OCI-LY1 (cell line): ENCODE measurements at regions not wholly inside any gene's neighbourhood (a gene's known extent, or its start where the extent isn't known, plus 50 kb on each side); places are given as distances from the start of the nearest gene placed in this dataset.

Experiments
- H2AFZ ChIP-seq: fragments of 200-600 bp; sonication (generic), shearing (Covaris generic); 2 replicates; pipeline ENCODE4 v1.6.0; 2014; ENCODE audit warnings: antibody characterized with exemption, mild to moderate bottlenecking, low read length
- H3F3A ChIP-seq: fragments of 200-600 bp; sonication (generic), shearing (Covaris generic); 2 replicates; pipeline ENCODE4 v1.6.0; 2014; ENCODE audit warnings: mild to moderate bottlenecking, antibody characterized with exemption, low read length, moderate library complexity; ENCODE audit not compliant: insufficient read depth
- H3K27ac ChIP-seq: fragments of 200-600 bp; sonication (generic); 2 replicates; pipeline ENCODE4 v1.5.1; 2014; ENCODE audit warnings: low read length, mixed run types, mild to moderate bottlenecking, low read depth; ENCODE audit not compliant: poor library complexity, severe bottlenecking
- H3K27me3 ChIP-seq: fragments of 200-600 bp; sonication (generic); 2 replicates; pipeline ENCODE4 v1.6.0; 2014; ENCODE audit warnings: antibody characterized with exemption, mild to moderate bottlenecking, low read length, moderate library complexity; ENCODE audit not compliant: insufficient read depth
- H3K36me3 ChIP-seq: fragments of 200-600 bp; sonication (generic); 2 replicates; pipeline ENCODE4 v1.6.1; 2014; ENCODE audit warnings: mild to moderate bottlenecking, antibody characterized with exemption, low read length, moderate library complexity, mixed read lengths; ENCODE audit not compliant: insufficient read depth
- H3K4me1 ChIP-seq: fragments of 200-600 bp; sonication (generic); 2 replicates; pipeline ENCODE4 v1.5.1; 2014; ENCODE audit warnings: mild to moderate bottlenecking, low read length, moderate library complexity; ENCODE audit not compliant: insufficient read depth, severe bottlenecking
- H3K4me2 ChIP-seq: fragments of 200-600 bp; sonication (generic), shearing (Covaris generic); 2 replicates; pipeline ENCODE4 v1.6.1; 2014; ENCODE audit warnings: low read length
- H3K4me3 ChIP-seq: fragments of 200-600 bp; sonication (generic); 2 replicates; pipeline ENCODE4 v1.5.1; 2014; ENCODE audit warnings: low read length, low read depth, mild to moderate bottlenecking, mixed read lengths; ENCODE audit not compliant: poor library complexity, severe bottlenecking
- H3K79me2 ChIP-seq: fragments of 200-600 bp; shearing (Covaris generic); 2 replicates; pipeline ENCODE4 v1.6.1; 2016; ENCODE audit warnings: mixed run types, low read length, mixed read lengths; ENCODE audit not compliant: insufficient read depth
- H3K9ac ChIP-seq: fragments of 200-600 bp; sonication (generic), shearing (Covaris generic); 2 replicates; pipeline ENCODE4 v1.6.1; 2014; ENCODE audit warnings: mild to moderate bottlenecking, low read length, mixed read lengths
- H3K9me2 ChIP-seq: fragments of 200-600 bp; sonication (generic), shearing (Covaris generic); 2 replicates; pipeline ENCODE4 v1.6.1; 2014; ENCODE audit warnings: low read depth, mild to moderate bottlenecking, low read length, mixed read lengths
- H3K9me3 ChIP-seq: fragments of 200-600 bp; shearing (Covaris generic); 2 replicates; pipeline ENCODE4 v1.6.1; 2014; ENCODE audit warnings: low read length, mixed read lengths
- H4K20me1 ChIP-seq: fragments of 200-600 bp; sonication (generic), shearing (Covaris generic); 2 replicates; pipeline ENCODE4 v1.6.0; 2016; ENCODE audit warnings: mild to moderate bottlenecking, low read length; ENCODE audit not compliant: insufficient read depth
- EZH2 ChIP-seq: fragments of 200-600 bp; sonication (generic), shearing (Covaris generic); IDR thresholded peaks from 2 replicates; pipeline ENCODE4 v1.8.0; 2017; ENCODE audit warnings: borderline replicate concordance, mixed run types, mild to moderate bottlenecking, antibody characterized with exemption, low read length, moderate library complexity, mixed read lengths
- TF ChIP-seq, protein P1 (sequence below): fragments of 200-600 bp; sonication (generic), shearing (Covaris generic); IDR thresholded peaks from 2 replicates; pipeline ENCODE4 v1.5.1; 2017; ENCODE audit warnings: mild to moderate bottlenecking, antibody characterized with exemption, low read length, moderate library complexity, mixed read lengths

DNA sequence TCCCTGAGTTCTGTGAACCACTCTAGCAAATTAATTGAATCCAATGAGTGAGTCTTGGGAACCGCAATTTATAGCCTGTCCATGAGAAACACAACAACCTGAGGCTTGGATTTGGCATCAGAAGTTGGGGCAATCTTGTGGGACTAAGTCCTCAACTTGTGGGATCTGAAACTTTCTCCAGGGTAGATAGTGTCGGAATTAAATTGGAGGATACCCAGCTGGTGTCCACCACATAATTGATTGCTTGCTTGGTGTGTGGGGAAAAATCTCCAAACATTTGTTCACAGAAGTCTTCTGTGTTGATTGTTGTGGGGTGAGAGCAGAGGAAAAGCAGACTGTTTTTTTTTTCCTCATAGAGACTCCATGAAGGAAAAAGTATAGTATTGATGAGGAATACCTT is 320.6 kb upstream of the MEF2C start:
- peaks cover 13% of the 10 kb centered on the region for H3K9me3 ChIP-seq
- H3K27me3 ChIP-seq: no peaks in the 10 kb centered on the region
- no peaks in the 10 kb centered on the region for H3K4me1 ChIP-seq
- no peak overlapping the region for H3K4me3 ChIP-seq
- TF ChIP-seq, protein P1, sequence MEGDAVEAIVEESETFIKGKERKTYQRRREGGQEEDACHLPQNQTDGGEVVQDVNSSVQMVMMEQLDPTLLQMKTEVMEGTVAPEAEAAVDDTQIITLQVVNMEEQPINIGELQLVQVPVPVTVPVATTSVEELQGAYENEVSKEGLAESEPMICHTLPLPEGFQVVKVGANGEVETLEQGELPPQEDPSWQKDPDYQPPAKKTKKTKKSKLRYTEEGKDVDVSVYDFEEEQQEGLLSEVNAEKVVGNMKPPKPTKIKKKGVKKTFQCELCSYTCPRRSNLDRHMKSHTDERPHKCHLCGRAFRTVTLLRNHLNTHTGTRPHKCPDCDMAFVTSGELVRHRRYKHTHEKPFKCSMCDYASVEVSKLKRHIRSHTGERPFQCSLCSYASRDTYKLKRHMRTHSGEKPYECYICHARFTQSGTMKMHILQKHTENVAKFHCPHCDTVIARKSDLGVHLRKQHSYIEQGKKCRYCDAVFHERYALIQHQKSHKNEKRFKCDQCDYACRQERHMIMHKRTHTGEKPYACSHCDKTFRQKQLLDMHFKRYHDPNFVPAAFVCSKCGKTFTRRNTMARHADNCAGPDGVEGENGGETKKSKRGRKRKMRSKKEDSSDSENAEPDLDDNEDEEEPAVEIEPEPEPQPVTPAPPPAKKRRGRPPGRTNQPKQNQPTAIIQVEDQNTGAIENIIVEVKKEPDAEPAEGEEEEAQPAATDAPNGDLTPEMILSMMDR: no peak
- no peak for TF ChIP-seq EZH2
- H3K9ac ChIP-seq: no peak overlapping the region
- no peaks in the 10 kb centered on the region; the same call in 1 of the 2 replicates for H3K9me2 ChIP-seq
- H3K27ac ChIP-seq: no peak overlapping the region
- no peak overlapping the region for H3K4me2 ChIP-seq
- H3K79me2 ChIP-seq: no peaks in the 10 kb centered on the region
- no peaks in the 10 kb centered on the region for H3F3A ChIP-seq
- H4K20me1 ChIP-seq: no peaks in the 10 kb centered on the region
- H2AFZ ChIP-seq: no peak overlapping the region
- no peaks in the 10 kb centered on the region for H3K36me3 ChIP-seq

DNA sequence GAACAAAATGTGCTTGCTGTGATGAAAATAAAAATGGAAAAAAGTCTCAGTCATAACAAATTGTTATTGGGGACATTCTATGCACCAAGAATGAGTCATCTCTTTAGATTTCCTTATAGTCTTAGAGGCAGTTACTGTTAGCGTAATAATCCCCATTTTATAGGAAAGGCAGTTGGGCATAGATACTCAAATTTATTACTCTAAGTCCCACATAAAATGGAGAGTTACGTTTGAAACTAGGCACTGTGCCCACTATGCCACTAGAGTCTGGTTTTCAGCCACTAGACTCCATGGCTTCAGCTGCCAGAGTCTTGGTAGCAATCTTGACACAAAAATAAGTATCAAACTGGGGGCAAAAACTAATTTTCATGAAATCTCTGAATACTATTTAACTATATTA is 317.9 kb upstream of the MEF2C start:
- Histone ChIP-seq H3K27me3 (no peaks in the 10 kb centered on the region), H3K9me2 (no peaks in the 10 kb centered on the region; the same call in 1 of the 2 replicates), H4K20me1 (no peaks in the 10 kb centered on the region), H3K36me3 (no peaks in the 10 kb centered on the region), H3K4me1 (no peaks in the 10 kb centered on the region), H2AFZ (no peak overlapping the region), H3K79me2 (no peaks in the 10 kb centered on the region), H3K9me3 (peaks cover 19% of the 10 kb centered on the region), H3F3A (no peaks in the 10 kb centered on the region), H3K9ac (no peak overlapping the region), H3K4me3 (no peak overlapping the region), H3K4me2 (no peak overlapping the region), H3K27ac (no peak overlapping the region)
- TF ChIP-seq EZH2: no peak
- TF ChIP-seq, protein P1: no peak

DNA sequence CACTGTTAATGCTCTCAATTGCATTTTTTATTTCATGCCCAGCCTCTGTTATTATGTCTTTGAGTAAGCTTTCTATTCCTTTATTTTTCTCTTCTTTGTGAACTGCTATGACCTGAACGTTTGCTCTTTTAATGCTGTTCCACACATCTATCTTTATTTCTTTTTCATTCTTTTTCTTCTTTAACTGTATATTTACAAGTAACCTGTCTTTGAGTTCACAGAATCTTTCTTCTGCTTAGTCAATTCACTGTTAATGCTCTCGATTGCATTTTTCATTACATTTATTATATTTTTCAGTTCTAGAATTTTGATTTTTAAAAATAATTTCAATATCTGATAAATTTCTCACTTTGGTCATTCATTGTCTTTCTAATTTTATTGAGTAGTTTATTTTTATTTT is 316.3 kb upstream of the MEF2C start:
- H3K27me3 ChIP-seq: no peaks in the 10 kb centered on the region
- TF ChIP-seq, protein P1: no peak
- no peak for TF ChIP-seq EZH2
- peaks cover 19% of the 10 kb centered on the region for H3K9me3 ChIP-seq
- no peaks in the 10 kb centered on the region for H3K36me3 ChIP-seq
- no peaks in the 10 kb centered on the region for H3K79me2 ChIP-seq
- H3F3A ChIP-seq: no peaks in the 10 kb centered on the region
- H2AFZ ChIP-seq: no peak overlapping the region
- H3K4me1 ChIP-seq: no peaks in the 10 kb centered on the region
- no peaks in the 10 kb centered on the region; the same call in 1 of the 2 replicates for H3K9me2 ChIP-seq
- no peaks in the 10 kb centered on the region for H4K20me1 ChIP-seq
- no peak overlapping the region for H3K4me2 ChIP-seq
- no peak overlapping the region for H3K9ac ChIP-seq
- no peak overlapping the region for H3K27ac ChIP-seq
- no peak overlapping the region for H3K4me3 ChIP-seq
